WI38 (cell line): ENCODE measurements at regions not wholly inside any gene's neighbourhood (a gene's known extent, or its start where the extent isn't known, plus 50 kb on each side); places are given as distances from the start of the nearest gene placed in this dataset.

Source experiments
- H3K4me3 ChIP-seq: 2 replicates; pipeline ENCODE4 v1.5.1; 2011; ENCODE audit warnings: low read depth, mild to moderate bottlenecking, control low read depth, low read length
- CTCF ChIP-seq: IDR thresholded peaks from 2 replicates; pipeline ENCODE4 v1.5.1; 2012; ENCODE audit warnings: low read depth, mild to moderate bottlenecking, control low read depth, low read length

- TF ChIP-seq CTCF, result no peak
- no peak overlapping the region for H3K4me3 ChIP-seq
Observed at GRCh38 chr2:37838541-37839167, 86.4 kb upstream of the RMDN2 start.

- no peak for TF ChIP-seq CTCF
- H3K4me3 ChIP-seq, result no peak overlapping the region
Observed at GRCh38 chr2:37839991-37840390, 85.1 kb upstream of the RMDN2 start.

GRCh38 chr2:37842732-37843440 is 82.2 kb upstream of the RMDN2 start:
- H3K4me3 ChIP-seq, result no peak overlapping the region
- no peak for TF ChIP-seq CTCF

- H3K4me3 ChIP-seq, result no peak overlapping the region
- no peak for TF ChIP-seq CTCF
Observed at GRCh38 chr2:37843556-37843955, 81.5 kb upstream of the RMDN2 start.

- H3K4me3 ChIP-seq, result no peak overlapping the region
- no peak for TF ChIP-seq CTCF
Observed at GRCh38 chr2:37846207-37846606, 78.9 kb upstream of the RMDN2 start.

GRCh38 chr2:37847792-37848191 is 77.3 kb upstream of the RMDN2 start:
- TF ChIP-seq CTCF, result no peak

GRCh38 chr2:37848451-37848850 is 76.6 kb upstream of the RMDN2 start:
- no peak overlapping the region for H3K4me3 ChIP-seq
- no peak for TF ChIP-seq CTCF

More at GRCh38 chr2:37847792-37848191, 77.3 kb upstream of the RMDN2 start:
- no peak overlapping the region for H3K4me3 ChIP-seq
